H9 (cell line): ENCODE measurements at regions not wholly inside any gene's neighbourhood (a gene's known extent, or its start where the extent isn't known, plus 50 kb on each side); places are given as distances from the start of the nearest gene placed in this dataset.

Experiments
- DNase-seq: peaks from one replicate; pipeline ENCODE4 v3.0.0-alpha.2; 2017
- H2AFZ ChIP-seq: one replicate; pipeline ENCODE4 v1.6.1; 2013; ENCODE audit warnings: mild to moderate bottlenecking, low read length, control low read depth, moderate library complexity
- H2AK5ac ChIP-seq: 2 replicates; pipeline ENCODE4 v1.6.1; 2013; ENCODE audit warnings: low read length, control low read depth, mixed read lengths; ENCODE audit not compliant: insufficient read length
- H2BK120ac ChIP-seq: one replicate; pipeline ENCODE4 v1.6.1; 2013; ENCODE audit warnings: low read depth, mild to moderate bottlenecking, low read length, control low read depth, inconsistent platforms; ENCODE audit not compliant: poor library complexity, severe bottlenecking
- H2BK12ac ChIP-seq: 2 replicates; pipeline ENCODE4 v1.6.1; 2013; ENCODE audit warnings: low read length, control low read depth, mixed read lengths, low read depth; ENCODE audit not compliant: insufficient read length
- H2BK15ac ChIP-seq: 2 replicates; pipeline ENCODE4 v1.6.1; 2013; ENCODE audit warnings: low read depth, low read length, control low read depth
- H2BK20ac ChIP-seq: one replicate; pipeline ENCODE4 v1.6.1; 2013; ENCODE audit warnings: low read depth, mild to moderate bottlenecking, low read length, control low read depth, inconsistent platforms; ENCODE audit not compliant: poor library complexity, severe bottlenecking
- H2BK5ac ChIP-seq: 2 replicates; pipeline ENCODE4 v1.6.1; 2013; ENCODE audit warnings: low read length, control low read depth, mixed read lengths; ENCODE audit not compliant: insufficient read length
- H3K14ac ChIP-seq: 2 replicates; pipeline ENCODE4 v1.6.1; 2013; ENCODE audit warnings: low read length, control low read depth; ENCODE audit not compliant: insufficient read depth
- H3K18ac ChIP-seq: 2 replicates; pipeline ENCODE4 v1.6.1; 2013; ENCODE audit warnings: low read depth, mild to moderate bottlenecking, mixed read lengths, low read length, control low read depth; ENCODE audit not compliant: insufficient read length
- H3K23ac ChIP-seq: 2 replicates; pipeline ENCODE4 v1.6.1; 2013; ENCODE audit warnings: low read length, control low read depth, mixed read lengths, low read depth; ENCODE audit not compliant: insufficient read length
- H3K23me2 ChIP-seq: 2 replicates; pipeline ENCODE4 v1.6.1; 2013; ENCODE audit warnings: low read depth, mild to moderate bottlenecking, mixed read lengths, low read length, control low read depth; ENCODE audit not compliant: insufficient read length, poor library complexity, severe bottlenecking
- H3K27ac ChIP-seq: 2 replicates; pipeline ENCODE4 v1.5.1; 2013; ENCODE audit warnings: low read length, control low read depth, mixed read lengths, low read depth; ENCODE audit not compliant: insufficient read length
- H3K27me3 ChIP-seq: 2 replicates; pipeline ENCODE4 v1.6.1; 2013; ENCODE audit warnings: low read length, control low read depth, inconsistent platforms; ENCODE audit not compliant: insufficient read depth
- H3K4ac ChIP-seq: 2 replicates; pipeline ENCODE4 v1.6.1; 2013; ENCODE audit warnings: low read depth, mild to moderate bottlenecking, control low read depth, inconsistent platforms, low read length, moderate library complexity
- H3K4me1 ChIP-seq: 2 replicates; pipeline ENCODE4 v1.6.1; 2013; ENCODE audit warnings: low read length, control low read depth, inconsistent platforms; ENCODE audit not compliant: insufficient read depth
- H3K4me2 ChIP-seq: 2 replicates; pipeline ENCODE4 v1.6.1; 2013; ENCODE audit warnings: low read length, control low read depth, mixed read lengths; ENCODE audit not compliant: insufficient read length, insufficient read depth
- H3K56ac ChIP-seq: 2 replicates; pipeline ENCODE4 v1.6.1; 2013; ENCODE audit warnings: low read depth, mild to moderate bottlenecking, mixed read lengths, low read length, control low read depth; ENCODE audit not compliant: insufficient read length
- H3K79me1 ChIP-seq: 2 replicates; pipeline ENCODE4 v1.6.1; 2013; ENCODE audit warnings: low read depth, mild to moderate bottlenecking, moderate library complexity, low read length, control low read depth, inconsistent platforms; ENCODE audit not compliant: insufficient read depth, poor library complexity, severe bottlenecking
- H3K79me2 ChIP-seq: 2 replicates; pipeline ENCODE4 v1.6.1; 2013; ENCODE audit warnings: low read length, control low read depth, inconsistent platforms; ENCODE audit not compliant: insufficient read depth
- H3K9ac ChIP-seq: 2 replicates; pipeline ENCODE4 v1.6.1; 2013; ENCODE audit warnings: low read length, control low read depth, mixed read lengths; ENCODE audit not compliant: insufficient read length; ENCODE audit errors: extremely low read depth
- H3K9me3 ChIP-seq: one replicate; pipeline ENCODE4 v1.6.1; 2013; ENCODE audit warnings: low read depth, low read length, inconsistent platforms; ENCODE audit not compliant: control insufficient read depth
- H3T11ph ChIP-seq: one replicate; pipeline ENCODE4 v1.6.1; 2013; ENCODE audit warnings: mild to moderate bottlenecking, low read length, control low read depth, inconsistent platforms
- H4K20me1 ChIP-seq: one replicate; pipeline ENCODE4 v1.6.1; 2013; ENCODE audit not compliant: control insufficient read depth, insufficient read length, insufficient read depth
- H4K5ac ChIP-seq: 2 replicates; pipeline ENCODE4 v1.6.1; 2013; ENCODE audit warnings: low read depth, mild to moderate bottlenecking, mixed read lengths, low read length, control low read depth; ENCODE audit not compliant: insufficient read length
- H4K8ac ChIP-seq: replicated peaks from 2 replicates; pipeline ENCODE4 v1.6.1; 2013; ENCODE audit warnings: low read length, control low read depth, mixed read lengths, low read depth; ENCODE audit not compliant: insufficient read length
- H4K91ac ChIP-seq: 2 replicates; pipeline ENCODE4 v1.6.1; 2013; ENCODE audit warnings: low read depth, mild to moderate bottlenecking, moderate library complexity, mixed read lengths, low read length, control low read depth; ENCODE audit not compliant: insufficient read length
- H3K27ac Mint-ChIP-seq, 3 experiments: 2 replicates in 2 of 3; 3 replicates in 1 of 3; pipeline ENCODE4 v1.8.0; 2020 to 2021; ENCODE audit warnings: mixed read lengths in 3 of 3, mild to moderate bottlenecking in 1 of 3, moderate library complexity in 1 of 3
- H3K27me3 Mint-ChIP-seq: 2 replicates; pipeline ENCODE4 v1.8.0; 2021; ENCODE audit warnings: low read depth, mild to moderate bottlenecking, moderate library complexity, mixed read lengths
- H3K36me3 Mint-ChIP-seq, 3 experiments: 2 replicates in 2 of 3; 3 replicates in 1 of 3; pipeline ENCODE4 v1.8.0; 2020 to 2021; ENCODE audit warnings: low read depth in 3 of 3, mixed read lengths in 3 of 3; ENCODE audit not compliant: insufficient read depth in 1 of 3
- H3K4me1 Mint-ChIP-seq, 2 experiments: 2 replicates each; pipeline ENCODE4 v1.8.0; 2020; ENCODE audit warnings: mixed read lengths in 2 of 2
- H3K4me3 Mint-ChIP-seq, 2 experiments: 2 replicates in 1 of 2; 3 replicates in 1 of 2; pipeline ENCODE4 v1.8.0; 2020 to 2021; ENCODE audit warnings: mild to moderate bottlenecking in 2 of 2, mixed read lengths in 2 of 2, moderate library complexity in 1 of 2
- H3K9me3 Mint-ChIP-seq, 2 experiments: 2 replicates in 1 of 2; 3 replicates in 1 of 2; pipeline ENCODE4 v1.8.0; 2020; ENCODE audit warnings: mild to moderate bottlenecking in 2 of 2, mixed read lengths in 2 of 2, moderate library complexity in 1 of 2
- WGBS: extraction: QIAGEN DNeasy Blood & Tissue Kit; methylation state at CpG from one replicate; pipeline ENCODE4 v1.1.7; 2013; ENCODE audit warnings: missing lambda C conversion rate, low lambda C conversion rate, mixed read lengths; ENCODE audit not compliant: insufficient read length; ENCODE audit errors: extremely low coverage; 5-methylcytosine and 5-hydroxymethylcytosine counted together
- TF ChIP-seq, protein P1 (sequence below): fragments of 200-600 bp; sonication (generic); conservative IDR thresholded peaks from 3 replicates; pipeline ENCODE4 v1.8.0; 2021; ENCODE audit warnings: antibody characterized with exemption, mild to moderate bottlenecking

- H3K56ac ChIP-seq = no peak overlapping the region
- H3K9me3 Mint-ChIP-seq = no peaks in the 10 kb centered on the region
- TF ChIP-seq, protein P1, sequence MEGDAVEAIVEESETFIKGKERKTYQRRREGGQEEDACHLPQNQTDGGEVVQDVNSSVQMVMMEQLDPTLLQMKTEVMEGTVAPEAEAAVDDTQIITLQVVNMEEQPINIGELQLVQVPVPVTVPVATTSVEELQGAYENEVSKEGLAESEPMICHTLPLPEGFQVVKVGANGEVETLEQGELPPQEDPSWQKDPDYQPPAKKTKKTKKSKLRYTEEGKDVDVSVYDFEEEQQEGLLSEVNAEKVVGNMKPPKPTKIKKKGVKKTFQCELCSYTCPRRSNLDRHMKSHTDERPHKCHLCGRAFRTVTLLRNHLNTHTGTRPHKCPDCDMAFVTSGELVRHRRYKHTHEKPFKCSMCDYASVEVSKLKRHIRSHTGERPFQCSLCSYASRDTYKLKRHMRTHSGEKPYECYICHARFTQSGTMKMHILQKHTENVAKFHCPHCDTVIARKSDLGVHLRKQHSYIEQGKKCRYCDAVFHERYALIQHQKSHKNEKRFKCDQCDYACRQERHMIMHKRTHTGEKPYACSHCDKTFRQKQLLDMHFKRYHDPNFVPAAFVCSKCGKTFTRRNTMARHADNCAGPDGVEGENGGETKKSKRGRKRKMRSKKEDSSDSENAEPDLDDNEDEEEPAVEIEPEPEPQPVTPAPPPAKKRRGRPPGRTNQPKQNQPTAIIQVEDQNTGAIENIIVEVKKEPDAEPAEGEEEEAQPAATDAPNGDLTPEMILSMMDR = no peak
- H3K36me3 Mint-ChIP-seq = no peaks in the 10 kb centered on the region
- H3K27me3 Mint-ChIP-seq = no peaks in the 10 kb centered on the region
- no peak overlapping the region for H3K4ac ChIP-seq
- H4K20me1 ChIP-seq = no peaks in the 10 kb centered on the region
- H4K8ac ChIP-seq = no peak overlapping the region
- H2AK5ac ChIP-seq = no peak overlapping the region
- no peak overlapping the region for H4K91ac ChIP-seq
- H2BK120ac ChIP-seq = no peak overlapping the region
- DNase-seq = no peak
- no peaks in the 10 kb centered on the region for H3K27me3 ChIP-seq
- no peak overlapping the region for H2BK20ac ChIP-seq
- no peak overlapping the region for H3K4me3 Mint-ChIP-seq
- no peaks in the 10 kb centered on the region for H3K79me1 ChIP-seq
- H3K18ac ChIP-seq = no peak overlapping the region
- no peak overlapping the region for H3T11ph ChIP-seq
- H3K27ac ChIP-seq = no peak overlapping the region
- H3K79me2 ChIP-seq = no peaks in the 10 kb centered on the region
- WGBS = no CpG with 5 or more reads among the region's 1 CpG
- H3K27ac Mint-ChIP-seq = no peak overlapping the region
- no peaks in the 10 kb centered on the region for H3K4me1 Mint-ChIP-seq
- no peak overlapping the region for H3K23ac ChIP-seq
- no peak overlapping the region for H2AFZ ChIP-seq
- no peaks in the 10 kb centered on the region for H3K9me3 ChIP-seq
- H3K23me2 ChIP-seq = no peaks in the 10 kb centered on the region
- H3K4me2 ChIP-seq = no peak overlapping the region
- no peak overlapping the region for H3K9ac ChIP-seq
- no peak overlapping the region for H2BK15ac ChIP-seq
- H3K4me1 ChIP-seq = no peaks in the 10 kb centered on the region
- no peak overlapping the region for H2BK5ac ChIP-seq
- no peak overlapping the region for H4K5ac ChIP-seq
- H2BK12ac ChIP-seq = no peak overlapping the region
- no peak overlapping the region for H3K14ac ChIP-seq
Measured at GRCh38 chr7:114864278-114864677, 57.6 kb upstream of the MDFIC start.
